IMR-90 (cell line): ENCODE measurements at regions not wholly inside any gene's neighbourhood (a gene's known extent, or its start where the extent isn't known, plus 50 kb on each side); places are given as distances from the start of the nearest gene placed in this dataset.

Experiments
- ATAC-seq: fragments of 200-7000 bp; cut with Tn5 transposase; 2 replicates; pipeline ENCODE4 v1.9.1; 2020; ENCODE audit warnings: low read depth, mild to moderate bottlenecking, moderate library complexity
- BruUV-seq: library from RNA; stranded (reverse); fragments of 400-500 nt; replicated peaks from 2 replicates; lab custom pipeline; 2021; lab: Mats Ljungman, UMichigan
- CTCF ChIA-PET: fragments of 300-600 bp; formaldehyde crosslinking; extraction: SDS; loops from one replicate; lab custom pipeline; 2021; ENCODE audit warnings: antibody characterized with exemption; lab: Yijun Ruan, JAX
- POLR2A ChIA-PET: fragments of 300-600 bp; sonication (Branson Sonifier 250); formaldehyde crosslinking; loops from one replicate; lab custom pipeline; 2022; ENCODE audit warnings: antibody characterized with exemption; ENCODE audit not compliant: unreplicated experiment; lab: Charles Lee
- DNase-seq: peaks from one replicate; pipeline ENCODE4 v3.0.0; 2013
- H2AFZ ChIP-seq: replicated peaks from 2 replicates; pipeline ENCODE3; 2013; ENCODE audit warnings: low read length, mild to moderate bottlenecking; ENCODE audit not compliant: poor library complexity
- H2AK5ac ChIP-seq: 2 replicates; pipeline ENCODE4 v1.6.1; 2013; ENCODE audit warnings: low read depth, low read length, inconsistent platforms
- H2AK9ac ChIP-seq: replicated peaks from 2 replicates; pipeline ENCODE3; 2013; ENCODE audit warnings: mild to moderate bottlenecking, low read depth, low read length, moderate library complexity; ENCODE audit not compliant: poor library complexity
- H2BK120ac ChIP-seq: 2 replicates; pipeline ENCODE4 v1.6.1; 2013; ENCODE audit warnings: low read depth, low read length, inconsistent platforms
- H2BK15ac ChIP-seq: 3 replicates; pipeline ENCODE4 v1.6.1; 2013; ENCODE audit warnings: low read depth, low read length, inconsistent platforms
- H2BK20ac ChIP-seq: 2 replicates; pipeline ENCODE4 v1.6.1; 2013; ENCODE audit warnings: low read depth, mild to moderate bottlenecking, inconsistent platforms, low read length, moderate library complexity
- H2BK5ac ChIP-seq: 2 replicates; pipeline ENCODE4 v1.6.1; 2013; ENCODE audit warnings: mild to moderate bottlenecking, low read depth, low read length, inconsistent platforms; ENCODE audit not compliant: poor library complexity, severe bottlenecking
- H3K14ac ChIP-seq: replicated peaks from 2 replicates; pipeline ENCODE4 v1.6.1; 2013; ENCODE audit warnings: low read depth, low read length, inconsistent platforms
- H3K18ac ChIP-seq: 2 replicates; pipeline ENCODE4 v1.6.1; 2013; ENCODE audit warnings: low read depth, low read length, control low read depth
- H3K23ac ChIP-seq: 2 replicates; pipeline ENCODE4 v1.6.1; 2013; ENCODE audit warnings: low read depth, low read length, inconsistent platforms
- H3K27ac ChIP-seq: 2 replicates; pipeline ENCODE4 v1.5.1; 2013; ENCODE audit warnings: mild to moderate bottlenecking, control low read depth, low read length; ENCODE audit not compliant: insufficient read depth
- H3K27me3 ChIP-seq: 2 replicates; pipeline ENCODE4 v1.6.1; 2013; ENCODE audit warnings: low read length; ENCODE audit not compliant: control insufficient read depth, insufficient read depth
- H3K36me3 ChIP-seq: 2 replicates; pipeline ENCODE4 v1.6.1; 2013; ENCODE audit warnings: low read length, mixed read lengths; ENCODE audit not compliant: control insufficient read depth, insufficient read depth
- H3K4ac ChIP-seq: 2 replicates; pipeline ENCODE4 v1.6.1; 2013; ENCODE audit warnings: low read depth, low read length, inconsistent platforms
- H3K4me1 ChIP-seq: 2 replicates; pipeline ENCODE4 v1.6.1; 2013; ENCODE audit warnings: low read length, mixed read lengths; ENCODE audit not compliant: control insufficient read depth, insufficient read depth
- H3K4me2 ChIP-seq: 2 replicates; pipeline ENCODE4 v1.6.1; 2013; ENCODE audit warnings: low read depth, mild to moderate bottlenecking, control low read depth, low read length, moderate library complexity
- H3K4me3 ChIP-seq: 2 replicates; pipeline ENCODE4 v1.5.1; 2013; ENCODE audit warnings: low read depth, mild to moderate bottlenecking, control low read depth, low read length, moderate library complexity; ENCODE audit not compliant: insufficient read depth
- H3K56ac ChIP-seq: 2 replicates; pipeline ENCODE4 v1.6.1; 2013; ENCODE audit warnings: low read length, inconsistent platforms; ENCODE audit not compliant: insufficient read depth; ENCODE audit errors: extremely low read depth
- H3K79me1 ChIP-seq, 2 experiments: 2 replicates each; pipeline ENCODE4 v1.6.1; 2013; ENCODE audit warnings: low read length in 2 of 2, inconsistent platforms in 1 of 2, low read depth in 1 of 2
- H3K9ac ChIP-seq: 2 replicates; pipeline ENCODE4 v1.6.1; 2013; ENCODE audit warnings: low read depth, low read length, control low read depth
- H3K9me1 ChIP-seq: 2 replicates; pipeline ENCODE4 v1.6.1; 2013; ENCODE audit warnings: low read length, inconsistent platforms; ENCODE audit not compliant: insufficient read depth
- H3K9me3 ChIP-seq: 2 replicates; pipeline ENCODE4 v1.6.1; 2013; ENCODE audit warnings: low read length; ENCODE audit not compliant: control insufficient read depth, insufficient read depth
- H4K20me1 ChIP-seq: 2 replicates; pipeline ENCODE4 v1.6.1; 2013; ENCODE audit warnings: low read length, inconsistent platforms; ENCODE audit not compliant: insufficient read depth
- H4K5ac ChIP-seq: 2 replicates; pipeline ENCODE4 v1.6.1; 2013; ENCODE audit warnings: mild to moderate bottlenecking, low read depth, low read length, control low read depth
- H4K8ac ChIP-seq, 2 experiments: 2 replicates each; pipeline ENCODE4 v1.6.1; 2013; ENCODE audit warnings: low read depth in 2 of 2, low read length in 2 of 2, control low read depth in 1 of 2, inconsistent platforms in 1 of 2
- H4K91ac ChIP-seq: 2 replicates; pipeline ENCODE4 v1.6.1; 2013; ENCODE audit warnings: low read depth, low read length, inconsistent platforms; ENCODE audit not compliant: insufficient read depth
- MAZ ChIP-seq: IDR thresholded peaks from 2 replicates; pipeline ENCODE4 v1.6.1; 2012; ENCODE audit warnings: low read depth, mild to moderate bottlenecking, low read length, improper control_type of control experiment, moderate library complexity, borderline replicate concordance
- dilution Hi-C: fragments of 300-500 bp; cut with HindIII; formaldehyde crosslinking; loops from one replicate; pipeline ENCODE4 v1.14.3; 2018; ENCODE audit warnings: low sequenced_read_pairs; ENCODE audit not compliant: unreplicated experiment
- in situ Hi-C: fragments of 300-500 bp; cut with MboI; formaldehyde crosslinking; loops from 3 replicates; pipeline ENCODE4 v1.14.3; 2019; ENCODE audit warnings: low sequenced_read_pairs, inconsistent platforms, mixed read lengths
- intact Hi-C: fragments of 100-400 bp; cut with micrococcal nuclease; formaldehyde crosslinking; loops from 2 replicates; pipeline ENCODE4 v1.10.0; 2022
- TF ChIP-seq, protein P1 (sequence below): fragments of 150-350 bp; IDR thresholded peaks from 2 replicates; pipeline ENCODE4 v1.6.1; 2017; ENCODE audit warnings: mild to moderate bottlenecking, antibody characterized with exemption, low read length, low read depth

DNA sequence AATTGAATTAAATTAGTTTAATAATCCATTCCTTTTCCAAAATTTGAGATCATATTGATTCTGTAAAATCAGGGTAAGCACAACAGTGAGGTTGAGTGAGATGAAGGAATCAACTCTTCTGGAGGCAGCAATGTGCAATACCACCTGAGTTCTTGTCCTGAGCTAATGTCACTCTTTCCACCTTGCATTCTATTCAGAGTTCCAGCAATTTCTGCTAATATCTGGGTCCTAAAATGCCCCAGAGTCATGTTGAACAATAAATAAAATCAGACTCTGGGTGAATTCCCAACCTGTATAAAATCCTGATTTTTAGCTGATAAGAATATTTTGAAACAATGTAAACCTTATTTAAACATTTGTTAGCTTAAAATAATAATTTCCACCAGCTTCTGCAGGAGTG lies 590.8 kb upstream of the ADGRB3 start:
- Histone ChIP-seq H3K4me3 (no peak overlapping the region), H3K9me3 (no peaks in the 10 kb centered on the region), H4K5ac (no peak overlapping the region), H2AK5ac (no peak overlapping the region), H2AFZ (no peak overlapping the region), H3K9me1 (no peaks in the 10 kb centered on the region), H2BK15ac (no peak overlapping the region), H3K79me1 (no peaks in the 10 kb centered on the region), H3K4me2 (no peak overlapping the region), H3K23ac (no peak overlapping the region), H3K27ac (no peak overlapping the region), H2BK5ac (no peak overlapping the region), H3K56ac (no peak overlapping the region), H4K91ac (no peak overlapping the region), H2BK20ac (no peak overlapping the region), H4K8ac (no peak overlapping the region), H3K9ac (no peak overlapping the region), H3K36me3 (no peaks in the 10 kb centered on the region), H3K4me1 (no peaks in the 10 kb centered on the region), H3K27me3 (no peaks in the 10 kb centered on the region), H3K18ac (no peak overlapping the region), H4K20me1 (no peaks in the 10 kb centered on the region), H3K14ac (no peak overlapping the region), H2BK120ac (no peak overlapping the region), H2AK9ac (no peak overlapping the region), H3K4ac (no peak overlapping the region)
- ATAC-seq (no peak), DNase-seq (no peak)
- TF ChIP-seq, protein P1, sequence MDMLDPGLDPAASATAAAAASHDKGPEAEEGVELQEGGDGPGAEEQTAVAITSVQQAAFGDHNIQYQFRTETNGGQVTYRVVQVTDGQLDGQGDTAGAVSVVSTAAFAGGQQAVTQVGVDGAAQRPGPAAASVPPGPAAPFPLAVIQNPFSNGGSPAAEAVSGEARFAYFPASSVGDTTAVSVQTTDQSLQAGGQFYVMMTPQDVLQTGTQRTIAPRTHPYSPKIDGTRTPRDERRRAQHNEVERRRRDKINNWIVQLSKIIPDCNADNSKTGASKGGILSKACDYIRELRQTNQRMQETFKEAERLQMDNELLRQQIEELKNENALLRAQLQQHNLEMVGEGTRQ: no peak
- TF ChIP-seq MAZ: no peak
- intact Hi-C loops (no loop called here), dilution Hi-C loops (no loop called here), in situ Hi-C loops (no loop called here)
- POLR2A ChIA-PET: no interaction called here
- CTCF ChIA-PET: no interaction called here
- BruUV-seq: no TSS peak
